T47D (cell line): ENCODE measurements at regions not wholly inside any gene's neighbourhood (a gene's known extent, or its start where the extent isn't known, plus 50 kb on each side); places are given as distances from the start of the nearest gene placed in this dataset.
"Not testable (repeated sequence)": the region's sequence is repeated elsewhere in the genome, so short reads cannot be mapped to it uniquely, and the experiment has no call there.

ENCODE experiments used
- DNase-seq, 2 experiments: peaks; one replicate each; pipeline versions ENCODE4 v3.0.0 to v3.0.0-alpha.2; 2011 to 2012; ENCODE audit warnings: low read depth in 1 of 2, low spot score in 1 of 2
- JUND ChIP-seq: IDR thresholded peaks from 2 replicates; pipeline ENCODE4 v1.6.1; 2012; ENCODE audit warnings: low read depth
- in situ Hi-C: cut with HindIII; loops from 2 replicates; pipeline ENCODE4 v1.10.0; 2016; ENCODE audit warnings: low sequenced_read_pairs, low pct_unique_long_range_greater_than_20kb

GRCh38 chr14:47959740-47960139, 284.3 kb upstream of the MDGA2 start:
- DNase-seq, result no peak
- in situ Hi-C loops, result no loop called here
- no peak for TF ChIP-seq JUND

DNA sequence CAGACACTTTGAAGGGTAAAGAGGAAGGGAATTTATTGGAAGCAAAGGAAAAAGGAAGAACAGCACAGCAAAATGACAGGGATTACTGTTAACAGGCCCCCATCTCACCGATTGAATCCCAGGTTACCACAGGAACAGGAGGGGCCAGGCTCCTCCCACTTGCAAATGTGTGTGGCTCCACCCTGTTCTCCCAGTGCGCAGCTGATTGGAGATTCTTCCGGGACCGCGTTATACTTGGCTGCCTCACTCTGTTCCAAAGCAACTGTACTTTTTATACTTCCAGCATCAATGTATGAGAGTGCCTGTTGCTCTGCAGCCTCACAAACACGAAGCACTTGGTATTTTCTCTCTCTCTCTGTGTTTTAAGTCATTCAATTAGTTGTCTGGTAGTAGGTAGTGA, 273.6 kb upstream of the MDGA2 start:
- DNase-seq, result peak in 1 of 2 experiments; percentile 35
- TF ChIP-seq JUND, result no peak
- in situ Hi-C loops, result no loop called here

DNA sequence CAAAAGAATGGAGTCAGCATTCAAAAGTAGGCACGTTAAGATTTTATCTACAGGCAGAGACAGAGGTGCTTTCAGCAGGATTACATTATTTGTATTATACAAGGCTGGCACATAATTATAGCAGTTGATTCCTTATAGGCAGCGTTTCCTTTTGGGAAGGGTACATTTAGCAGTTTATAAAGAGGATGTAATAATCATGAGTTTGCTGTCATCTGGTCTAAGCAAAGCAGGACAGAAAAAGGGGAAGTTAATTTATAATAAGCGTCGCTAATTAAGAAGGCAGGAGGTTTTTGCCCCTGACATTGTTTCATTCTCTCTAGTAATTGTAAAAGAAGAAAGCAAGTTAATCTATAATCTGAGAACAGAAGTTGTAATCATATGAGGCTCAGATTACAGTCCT, 259.9 kb upstream of the MDGA2 start:
- in situ Hi-C loops, result no loop called here
- DNase-seq, result no peak
- TF ChIP-seq JUND, result no peak

GRCh38 chr14:47929334-47929733, 253.9 kb upstream of the MDGA2 start:
- in situ Hi-C loops, result no loop called here
- no peak for DNase-seq
- TF ChIP-seq JUND, result no peak

DNA sequence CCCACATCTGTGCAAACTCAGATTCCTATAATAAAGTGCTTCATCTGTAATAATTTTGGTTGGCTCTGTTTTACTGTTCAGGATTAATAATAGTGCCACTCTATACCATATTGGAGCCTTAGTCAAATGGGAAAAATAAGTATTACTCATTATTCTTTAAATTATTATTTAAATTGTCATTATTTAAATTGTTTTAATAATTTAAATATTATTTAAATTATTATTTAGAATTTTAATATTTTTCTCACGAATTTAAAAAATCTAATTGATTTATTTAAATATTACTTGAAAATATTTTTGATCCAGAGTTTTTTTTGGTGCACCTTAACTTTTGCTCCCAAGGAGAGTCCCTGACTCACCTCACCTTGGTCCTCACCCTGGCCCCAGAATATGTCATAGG, 245.7 kb upstream of the MDGA2 start:
- TF ChIP-seq JUND, result no peak
- in situ Hi-C loops, result no loop called here

DNA sequence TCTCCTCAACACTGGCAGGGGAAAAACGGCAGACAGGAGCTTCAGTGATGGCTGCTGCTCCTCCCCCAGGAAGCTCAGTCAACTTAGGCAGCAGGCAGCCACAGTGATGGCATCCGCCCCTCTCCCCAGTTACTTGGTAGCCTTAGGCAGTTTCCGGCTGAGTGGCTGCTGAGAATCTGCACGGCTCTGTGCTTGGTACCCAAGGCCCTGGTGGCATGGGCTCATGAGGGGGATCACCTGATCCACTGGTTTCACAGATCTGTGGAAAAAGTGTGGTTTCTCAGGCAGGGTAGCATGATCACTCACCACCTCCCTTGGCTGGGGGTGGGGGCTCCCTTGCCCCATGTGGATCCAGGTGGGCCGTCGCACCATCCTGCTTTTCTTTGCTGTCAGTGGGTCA, 244.6 kb upstream of the MDGA2 start:
- in situ Hi-C loops, result no loop called here
- TF ChIP-seq JUND, result no peak
- no peak for DNase-seq

More for the DNA sequence above, 245.7 kb upstream of the MDGA2 start:
- no peak for DNase-seq

DNA sequence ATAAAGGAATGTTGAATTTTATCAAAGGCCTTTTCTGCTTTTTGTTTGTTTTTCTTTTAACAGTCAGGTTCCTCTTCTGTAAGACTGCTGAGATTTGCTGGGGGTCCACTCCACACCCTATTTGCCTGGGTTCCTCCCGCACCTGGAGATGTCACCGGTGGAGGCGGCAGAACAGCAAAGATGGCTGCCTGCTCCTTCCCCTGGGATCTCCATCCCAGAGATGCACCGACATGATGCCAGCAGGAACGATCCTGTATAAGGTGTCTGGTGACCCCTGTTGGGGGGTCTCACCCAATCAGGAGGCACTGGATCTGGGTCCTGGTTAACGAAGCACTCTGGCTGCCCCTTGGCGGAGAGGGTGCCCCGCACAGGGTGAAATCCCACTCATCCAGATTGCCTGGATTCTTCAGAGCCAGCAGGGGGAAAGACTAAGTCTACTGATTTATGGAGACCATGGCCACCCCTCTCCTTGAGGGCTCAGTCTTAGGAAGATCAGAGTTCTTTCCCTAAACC, 244.0 kb upstream of the MDGA2 start:
- TF ChIP-seq JUND, result no peak
- in situ Hi-C loops, result no loop called here
- DNase-seq, result no peak

DNA sequence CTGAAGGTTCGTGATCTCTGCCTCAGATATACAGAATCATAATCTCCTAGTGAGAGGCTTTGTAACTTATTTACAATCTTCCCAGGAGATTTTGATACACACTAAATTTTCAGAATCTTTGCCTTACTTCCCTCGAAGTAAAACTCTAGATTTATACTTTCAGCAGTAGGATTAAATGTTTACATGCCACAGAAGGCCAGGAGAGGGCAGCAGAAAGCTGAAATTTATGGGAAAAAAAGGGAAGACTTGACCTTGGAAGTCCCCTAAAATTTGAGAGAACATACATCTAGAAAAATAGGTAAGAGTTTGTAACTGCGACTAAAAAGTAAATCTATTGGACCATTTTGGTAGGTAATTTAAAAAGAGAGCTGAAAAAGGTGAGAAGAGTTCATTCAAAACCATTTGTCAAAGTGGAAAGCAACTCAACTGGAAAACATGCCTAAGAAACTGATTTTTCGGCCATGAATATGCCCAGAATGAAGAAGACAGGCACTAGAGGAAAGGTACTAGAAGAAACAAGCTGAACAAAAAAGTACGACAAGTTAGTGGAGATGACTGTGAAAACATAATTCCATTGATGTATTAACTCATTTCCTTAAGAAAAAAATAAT, 242.0 kb upstream of the MDGA2 start:
- peak in 1 of 2 experiments; percentile 68 for DNase-seq
- in situ Hi-C loops, result no loop called here
- no peak for TF ChIP-seq JUND

DNA sequence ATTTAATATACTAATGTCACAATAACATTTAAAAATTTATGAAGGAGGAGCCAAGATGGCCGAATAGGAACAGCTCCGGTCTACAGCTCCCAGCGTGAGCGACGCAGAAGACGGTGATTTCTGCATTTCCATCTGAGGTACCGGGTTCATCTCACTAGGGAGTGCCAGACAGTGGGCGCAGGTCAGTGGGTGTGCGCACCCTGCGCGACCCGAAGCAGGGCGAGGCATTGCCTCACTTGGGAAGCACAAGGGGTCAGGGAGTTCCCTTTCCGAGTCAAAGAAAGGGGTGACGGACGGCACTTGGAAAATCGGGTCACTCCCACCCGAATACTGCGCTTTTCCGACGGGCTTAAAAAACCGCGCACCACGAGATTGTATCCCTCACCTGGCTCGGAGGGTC, 225.7 kb upstream of the MDGA2 start:
- in situ Hi-C loops, DNase-seq: not testable (repeated sequence)

DNA sequence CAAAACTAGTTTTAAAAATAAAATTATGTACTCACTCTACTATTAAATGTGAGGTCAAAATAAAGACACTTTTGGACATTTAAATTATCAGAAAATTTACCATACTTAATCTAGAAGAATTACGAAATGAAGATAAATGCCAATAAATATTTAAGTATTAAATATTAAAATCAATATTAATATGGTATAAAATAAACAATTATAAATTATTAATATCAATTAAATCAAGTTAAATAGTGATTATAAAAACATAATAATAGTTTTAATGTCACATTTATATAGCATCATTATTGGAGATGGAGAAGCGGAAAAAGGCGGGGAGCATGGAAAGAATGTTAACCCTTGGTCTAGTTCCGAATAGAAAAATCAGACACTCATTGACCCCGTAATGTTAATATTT, 224.3 kb upstream of the MDGA2 start:
- no peak for TF ChIP-seq JUND
- in situ Hi-C loops, result no loop called here
- no peak for DNase-seq

DNA sequence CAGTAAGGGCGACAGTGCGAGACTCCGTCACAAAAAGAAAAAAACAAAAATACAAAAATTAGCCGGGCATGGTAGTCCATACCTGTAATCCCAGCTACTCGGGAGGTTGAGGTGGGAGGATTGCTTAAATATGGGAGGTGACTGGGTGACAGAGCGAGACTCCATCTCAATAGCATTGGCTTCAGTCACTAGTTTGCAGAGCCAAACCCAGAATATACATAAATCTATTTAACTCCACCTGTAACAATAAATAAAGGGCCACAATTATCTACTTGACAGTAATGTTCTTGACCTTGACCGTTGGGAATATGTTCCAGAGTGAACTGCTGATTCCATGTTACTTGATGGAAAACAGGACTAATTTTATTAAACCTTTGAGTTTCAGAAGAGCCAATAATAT, 198.9 kb upstream of the MDGA2 start:
- in situ Hi-C loops, result no loop called here
- TF ChIP-seq JUND, result no peak
- DNase-seq, result no peak

DNA sequence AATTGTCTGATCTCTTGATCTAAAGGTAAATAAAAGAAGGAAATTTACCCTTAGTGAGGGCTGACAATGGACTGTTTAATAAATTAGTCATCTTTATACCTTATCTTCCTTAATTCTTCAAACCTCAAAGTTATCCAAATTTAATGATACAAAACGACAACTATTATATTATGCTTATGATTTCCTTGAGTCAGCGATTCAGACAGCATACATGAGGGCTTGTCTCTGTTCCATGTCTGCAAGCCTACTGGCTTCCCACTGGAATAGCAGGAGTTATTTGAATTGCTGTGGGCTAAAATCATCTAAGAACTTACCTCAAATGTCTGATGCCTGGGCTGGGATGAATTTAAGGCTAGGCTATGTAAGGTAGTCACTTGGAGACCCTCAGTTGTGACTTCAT, 197.2 kb upstream of the MDGA2 start:
- DNase-seq, result peak in 1 of 2 experiments; percentile 13
- no peak for TF ChIP-seq JUND
- in situ Hi-C loops, result no loop called here

DNA sequence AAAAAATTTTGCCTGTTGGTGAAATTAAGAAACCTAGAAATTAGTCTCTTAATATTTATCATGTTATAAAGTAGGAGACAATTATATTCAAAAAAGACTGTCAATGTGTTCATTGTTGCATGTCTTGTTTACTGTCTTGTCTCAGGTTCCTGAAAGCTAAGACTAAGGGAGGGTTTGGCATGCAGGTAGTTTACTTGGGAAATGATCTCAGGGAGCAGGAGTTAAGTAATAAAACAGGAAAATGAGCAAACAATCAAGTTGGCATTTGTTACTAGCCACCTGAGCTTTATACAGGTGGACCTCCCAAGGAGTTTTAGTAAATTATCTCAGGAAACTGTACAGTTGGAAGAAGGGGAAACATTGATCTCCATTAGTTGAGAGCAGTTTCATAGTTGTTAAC, 188.0 kb upstream of the MDGA2 start:
- DNase-seq, result peak; percentile 3 to 74
- TF ChIP-seq JUND, result no peak
- in situ Hi-C loops, result no loop called here

- no peak for TF ChIP-seq JUND
Observed at GRCh38 chr14:47857646-47858045, 182.2 kb upstream of the MDGA2 start.

More at GRCh38 chr14:47857646-47858045, 182.2 kb upstream of the MDGA2 start:
- DNase-seq, result no peak
- in situ Hi-C loops, result no loop called here
